DOHH2 (cell line): ENCODE measurements at regions not wholly inside any gene's neighbourhood (a gene's known extent, or its start where the extent isn't known, plus 50 kb on each side); places are given as distances from the start of the nearest gene placed in this dataset.
"Not testable (repeated sequence)": the region's sequence is repeated elsewhere in the genome, so short reads cannot be mapped to it uniquely, and the experiment has no call there.

Source experiments
- EZH2phosphoT487 ChIP-seq: fragments of 200-600 bp; sonication (generic); IDR thresholded peaks from 2 replicates; pipeline ENCODE4 v1.6.1; 2017; ENCODE audit warnings: borderline replicate concordance, mild to moderate bottlenecking, antibody characterized with exemption, low read length, moderate library complexity, mixed read lengths
- TF ChIP-seq, protein P1 (sequence below): fragments of 200-600 bp; sonication (generic); IDR thresholded peaks from one replicate; pipeline ENCODE4 v1.5.1; 2014; ENCODE audit warnings: antibody characterized with exemption, mild to moderate bottlenecking, low read depth, low read length; ENCODE audit not compliant: poor library complexity, severe bottlenecking

DNA sequence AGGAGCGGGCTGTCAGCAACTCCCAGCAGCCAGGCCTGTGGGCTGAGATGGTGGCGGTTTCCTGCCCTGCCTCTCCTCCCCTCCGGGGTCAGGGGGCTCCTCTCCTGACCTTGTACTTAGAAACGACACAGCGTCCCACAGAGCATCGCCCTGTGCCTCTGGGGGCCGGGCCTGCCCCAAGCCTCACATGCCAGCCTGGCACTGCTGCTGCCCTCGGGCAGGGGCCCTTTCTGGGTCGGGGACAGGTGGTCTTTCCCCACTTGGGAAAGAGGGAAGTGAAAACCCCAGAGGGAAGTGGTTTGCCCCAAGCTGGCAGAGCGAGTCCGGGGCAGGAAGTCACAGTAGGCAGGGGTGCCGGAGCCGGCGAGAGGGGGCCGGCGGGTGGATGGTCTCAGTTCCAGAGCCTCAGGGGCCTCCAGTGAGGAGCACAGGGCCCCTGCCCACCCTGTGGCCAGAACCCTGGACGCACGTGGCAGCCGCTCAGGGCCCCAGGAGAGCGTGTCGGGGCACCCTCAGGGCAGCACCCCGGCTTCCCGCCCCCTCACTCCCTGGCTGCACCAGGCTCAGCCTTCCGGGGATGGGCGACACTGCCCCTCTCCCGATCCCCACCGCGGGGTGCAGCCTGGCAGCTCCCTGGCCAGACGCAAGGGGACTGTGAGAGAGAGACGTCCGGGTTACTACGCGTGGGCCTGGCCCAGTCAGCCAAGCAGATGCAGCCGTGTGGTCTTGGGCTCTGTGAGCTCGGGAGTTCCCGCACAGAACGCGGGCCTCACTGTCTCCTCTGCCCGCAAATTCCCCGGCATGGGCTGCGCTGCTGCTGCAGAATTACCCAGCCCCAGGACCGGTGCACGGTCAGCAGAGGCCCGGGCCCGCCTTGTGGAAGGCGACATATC lies 4382.9 kb upstream of the TPTE start:
- TF ChIP-seq, protein P1, sequence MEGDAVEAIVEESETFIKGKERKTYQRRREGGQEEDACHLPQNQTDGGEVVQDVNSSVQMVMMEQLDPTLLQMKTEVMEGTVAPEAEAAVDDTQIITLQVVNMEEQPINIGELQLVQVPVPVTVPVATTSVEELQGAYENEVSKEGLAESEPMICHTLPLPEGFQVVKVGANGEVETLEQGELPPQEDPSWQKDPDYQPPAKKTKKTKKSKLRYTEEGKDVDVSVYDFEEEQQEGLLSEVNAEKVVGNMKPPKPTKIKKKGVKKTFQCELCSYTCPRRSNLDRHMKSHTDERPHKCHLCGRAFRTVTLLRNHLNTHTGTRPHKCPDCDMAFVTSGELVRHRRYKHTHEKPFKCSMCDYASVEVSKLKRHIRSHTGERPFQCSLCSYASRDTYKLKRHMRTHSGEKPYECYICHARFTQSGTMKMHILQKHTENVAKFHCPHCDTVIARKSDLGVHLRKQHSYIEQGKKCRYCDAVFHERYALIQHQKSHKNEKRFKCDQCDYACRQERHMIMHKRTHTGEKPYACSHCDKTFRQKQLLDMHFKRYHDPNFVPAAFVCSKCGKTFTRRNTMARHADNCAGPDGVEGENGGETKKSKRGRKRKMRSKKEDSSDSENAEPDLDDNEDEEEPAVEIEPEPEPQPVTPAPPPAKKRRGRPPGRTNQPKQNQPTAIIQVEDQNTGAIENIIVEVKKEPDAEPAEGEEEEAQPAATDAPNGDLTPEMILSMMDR: not testable (repeated sequence)
- not testable (repeated sequence) for TF ChIP-seq EZH2phosphoT487
